ENCODE measurements at regions not wholly inside any gene's neighbourhood (a gene's known extent, or its start where the extent isn't known, plus 50 kb on each side); places are given as distances from the start of the nearest gene placed in this dataset.

- TF ChIP-seq CTCF (conservative IDR thresholded peaks at IDR 0.05; ENCODE audit: low read length) = no peak
- no peak for TF ChIP-seq EZH2phosphoT487 (IDR thresholded peaks at IDR 0.05; ENCODE audit: borderline replicate concordance)
Observed at GRCh38 chr19:28889941-28890670, 322.8 kb downstream of the UQCRFS1 start.

Measured in Loucy (cell line).